LNCaP clone FGC (cell line): ENCODE measurements at regions not wholly inside any gene's neighbourhood (a gene's known extent, or its start where the extent isn't known, plus 50 kb on each side); places are given as distances from the start of the nearest gene placed in this dataset.

ENCODE experiments used
- DNase-seq: peaks from one replicate; pipeline ENCODE4 v3.0.0-alpha.2; 2011; ENCODE audit warnings: low read depth
- H3K4me3 ChIP-seq: 2 replicates; pipeline ENCODE4 v1.5.1; 2011; ENCODE audit warnings: mild to moderate bottlenecking, low read depth, low read length, control low read depth
- CTCF ChIP-seq: IDR thresholded peaks from 2 replicates; pipeline ENCODE4 v1.5.1; 2012; ENCODE audit warnings: mild to moderate bottlenecking; ENCODE audit not compliant: control insufficient read depth, insufficient read depth; ENCODE audit errors: extremely low read depth

- TF ChIP-seq CTCF = no peak
- no peak for DNase-seq
- no peak overlapping the region for H3K4me3 ChIP-seq
Measured at GRCh38 chr3:135758961-135759360, 206.6 kb upstream of the PPP2R3A start.

- no peak overlapping the region for H3K4me3 ChIP-seq
- no peak for TF ChIP-seq CTCF
- DNase-seq = no peak
Measured at GRCh38 chr3:135759651-135760050, 205.9 kb upstream of the PPP2R3A start.

GRCh38 chr3:135760581-135760980 lies 204.9 kb upstream of the PPP2R3A start:
- no peak overlapping the region for H3K4me3 ChIP-seq
- no peak for TF ChIP-seq CTCF
- no peak for DNase-seq

- H3K4me3 ChIP-seq = no peak overlapping the region
- no peak for DNase-seq
- peak; percentile 53 for TF ChIP-seq CTCF
Measured at GRCh38 chr3:135762188-135762856, 203.2 kb upstream of the PPP2R3A start.

- DNase-seq = no peak
- no peak overlapping the region for H3K4me3 ChIP-seq
- TF ChIP-seq CTCF = no peak
Measured at GRCh38 chr3:135766115-135766514, 199.4 kb upstream of the PPP2R3A start.

GRCh38 chr3:135771760-135772159 lies 193.8 kb upstream of the PPP2R3A start:
- TF ChIP-seq CTCF = no peak
- DNase-seq = no peak
- H3K4me3 ChIP-seq = no peak overlapping the region

GRCh38 chr3:135779024-135779423 lies 186.5 kb upstream of the PPP2R3A start:
- DNase-seq = no peak
- H3K4me3 ChIP-seq = no peak overlapping the region
- no peak for TF ChIP-seq CTCF
